C1 segment of cervical spinal cord (tissue), 14 donors: ENCODE measurements at regions not wholly inside any gene's neighbourhood (a gene's known extent, or its start where the extent isn't known, plus 50 kb on each side); places are given as distances from the start of the nearest gene placed in this dataset.

Experiments used
- DNase-seq, 14 donors: peaks; one replicate each; lab custom pipeline; 2025; lab: John Stamatoyannopoulos, UW

DNA sequence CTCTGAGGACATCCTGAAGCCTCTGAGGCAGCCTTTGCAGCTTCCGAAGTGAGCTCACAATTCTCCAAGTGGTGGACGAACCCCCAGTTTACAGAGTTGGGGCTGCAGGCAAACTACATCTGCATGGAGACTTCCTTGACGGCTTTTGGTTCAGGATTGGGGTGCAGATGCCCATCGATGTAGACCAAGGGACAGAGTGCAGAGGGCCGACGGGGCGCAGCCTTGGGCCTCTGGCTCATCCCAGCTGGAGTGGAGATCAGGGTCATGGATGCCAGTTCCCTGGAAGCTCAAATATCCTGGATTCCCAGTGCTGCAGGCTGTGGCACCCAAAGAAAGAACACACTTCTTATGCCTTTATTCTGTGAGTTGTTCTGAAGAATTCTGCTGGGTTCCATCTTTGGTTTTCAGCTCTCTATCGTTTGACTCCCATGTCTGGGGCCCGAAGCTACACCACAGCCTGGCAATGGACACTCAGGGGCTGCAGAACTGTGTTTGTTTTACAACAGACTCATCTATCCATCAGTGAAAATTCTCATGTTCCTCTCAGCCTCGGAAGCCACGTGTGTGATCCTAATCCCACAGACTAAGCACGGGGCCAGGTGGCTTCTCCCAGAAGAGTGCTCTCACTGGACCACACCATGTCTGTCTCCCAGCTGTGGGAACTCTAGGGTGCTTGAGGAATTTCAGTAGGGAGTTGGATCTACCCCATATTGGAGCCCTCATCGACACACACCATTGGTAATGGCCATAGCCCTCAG, 414.1 kb upstream of the MYT1L start:
- no peak for DNase-seq

DNA sequence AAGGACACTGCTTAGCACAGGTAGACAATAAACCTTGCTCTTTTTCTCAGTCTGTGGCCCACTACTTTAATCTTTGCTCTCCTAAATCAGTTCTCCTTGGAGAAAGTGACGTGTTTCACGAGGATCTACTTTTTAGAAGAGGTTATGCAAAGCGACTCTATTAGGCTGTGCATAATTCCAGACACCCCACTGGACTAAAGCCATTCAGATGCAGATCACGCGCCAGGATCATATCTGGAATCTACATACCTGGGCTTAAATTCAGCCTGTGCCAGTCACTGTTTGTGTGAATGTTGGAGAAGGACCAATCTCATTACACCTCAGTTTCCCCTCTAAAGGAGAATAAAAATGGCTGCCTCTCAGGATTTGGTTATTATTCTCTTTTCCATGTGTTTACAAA, 413.0 kb upstream of the MYT1L start:
- no peak for DNase-seq

DNA sequence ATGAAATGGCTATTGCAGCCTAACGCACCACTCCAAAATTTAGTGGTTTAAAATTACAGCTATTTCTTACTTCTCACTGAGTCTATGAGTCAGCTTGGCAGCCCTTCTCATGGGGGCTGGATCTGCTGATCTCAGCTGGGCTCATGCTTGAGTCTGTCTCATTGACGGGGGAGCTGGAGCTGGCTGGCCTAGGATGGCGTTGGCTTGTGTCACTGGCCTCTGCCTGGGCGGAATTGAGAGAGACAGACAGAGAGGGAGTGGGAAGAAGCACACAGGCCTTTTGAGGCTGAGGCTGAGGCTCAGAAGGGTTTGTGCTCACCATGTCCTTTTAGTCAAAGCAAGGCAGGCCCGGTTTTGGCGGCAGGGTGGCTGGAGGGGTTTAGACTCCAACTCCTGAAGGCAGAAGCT, 412.1 kb upstream of the MYT1L start:
- DNase-seq, result peak in 13 of 14 donors; percentile 5 to 83 (median 33)

DNA sequence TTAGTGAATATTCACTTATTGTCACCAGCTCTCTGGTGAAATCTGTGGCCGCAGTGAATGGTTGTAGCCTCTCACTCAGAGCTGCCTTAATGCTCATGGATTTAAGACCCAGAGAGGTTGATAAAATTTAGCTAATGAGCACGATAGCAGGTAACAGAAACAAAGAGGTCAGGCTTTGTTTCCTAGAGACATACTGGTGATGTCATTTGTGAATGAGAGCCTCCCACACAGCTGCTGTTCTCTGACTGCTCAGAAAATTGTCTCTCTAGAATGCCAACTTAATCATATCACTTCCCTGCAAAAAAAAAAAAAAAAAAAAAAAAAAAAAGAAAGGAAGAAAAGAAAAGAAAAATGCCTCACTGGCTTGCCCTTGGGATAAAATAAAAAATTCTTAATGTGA, 411.7 kb upstream of the MYT1L start:
- DNase-seq, result no peak

DNA sequence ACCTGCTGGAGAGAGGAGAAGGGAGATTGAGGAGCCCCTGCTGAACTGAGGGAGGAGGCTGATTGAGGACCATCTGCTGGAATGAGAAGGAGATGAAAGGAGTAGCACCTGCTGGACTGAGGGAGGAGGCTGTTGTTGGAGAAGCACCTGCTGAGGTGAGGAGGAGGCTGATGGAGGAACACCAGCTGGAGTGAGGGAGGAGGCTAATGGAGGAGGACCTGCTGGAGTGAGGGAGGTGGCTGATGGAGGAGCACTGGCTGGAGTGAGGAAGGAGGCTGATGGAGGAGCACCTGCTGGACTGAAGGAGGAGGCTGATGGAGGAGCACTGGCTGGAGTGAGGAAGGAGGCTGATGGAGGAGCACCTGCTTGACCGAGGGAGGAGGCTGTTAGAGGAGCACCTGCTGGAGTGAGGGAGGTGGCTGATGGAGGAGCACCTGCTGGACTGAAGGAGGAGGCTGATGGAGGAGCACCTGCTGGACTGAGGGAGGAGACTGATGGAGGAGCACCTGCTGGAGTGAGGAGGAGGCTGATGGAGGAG, 409.2 kb upstream of the MYT1L start:
- DNase-seq, result no peak

DNA sequence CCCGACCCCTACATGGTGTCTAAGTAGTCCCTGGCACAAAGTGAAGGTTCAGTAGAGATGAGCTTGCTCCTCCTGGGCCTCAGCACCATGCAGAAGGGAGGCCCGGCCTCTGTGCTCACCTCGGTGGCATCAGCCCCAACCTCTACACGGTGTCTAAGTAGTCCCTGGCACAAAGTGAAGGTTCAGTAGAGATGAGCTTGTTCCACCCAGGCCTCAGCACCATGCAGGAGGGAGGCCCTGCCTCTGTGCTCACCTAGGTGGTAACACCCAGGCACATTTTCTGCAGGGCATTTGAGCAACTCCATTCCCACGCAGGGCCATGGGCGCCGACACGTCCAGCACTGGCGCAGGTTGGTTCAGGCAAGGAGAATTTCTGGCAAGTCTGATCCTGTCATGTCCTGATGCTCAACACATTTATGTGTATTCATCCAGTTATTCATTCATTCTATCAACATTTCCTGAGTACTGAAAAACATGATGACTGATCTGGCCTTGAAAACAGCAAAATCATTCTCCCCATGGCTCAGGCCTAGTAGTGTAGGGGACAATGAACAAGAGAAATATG, 408.2 kb upstream of the MYT1L start:
- DNase-seq, result no peak

DNA sequence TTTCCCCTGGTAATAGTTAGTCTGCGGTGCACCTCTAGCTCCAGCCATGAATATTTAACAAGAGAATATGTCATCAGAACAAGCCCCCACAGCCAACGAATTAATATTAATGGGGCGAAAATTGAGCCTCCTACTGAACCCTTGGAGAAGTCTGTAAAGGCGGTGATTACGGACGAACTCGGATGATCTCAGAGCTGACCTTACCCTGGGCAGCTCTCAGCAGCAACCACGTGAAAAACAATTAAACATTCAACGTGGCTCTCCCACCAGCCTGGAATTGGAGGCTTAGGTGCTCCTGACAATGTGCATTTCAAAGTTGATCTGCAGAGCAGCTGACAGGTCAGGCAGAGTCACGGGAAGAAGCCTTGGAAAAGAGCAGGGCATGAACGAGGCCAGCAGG, 407.6 kb upstream of the MYT1L start:
- DNase-seq, result no peak

DNA sequence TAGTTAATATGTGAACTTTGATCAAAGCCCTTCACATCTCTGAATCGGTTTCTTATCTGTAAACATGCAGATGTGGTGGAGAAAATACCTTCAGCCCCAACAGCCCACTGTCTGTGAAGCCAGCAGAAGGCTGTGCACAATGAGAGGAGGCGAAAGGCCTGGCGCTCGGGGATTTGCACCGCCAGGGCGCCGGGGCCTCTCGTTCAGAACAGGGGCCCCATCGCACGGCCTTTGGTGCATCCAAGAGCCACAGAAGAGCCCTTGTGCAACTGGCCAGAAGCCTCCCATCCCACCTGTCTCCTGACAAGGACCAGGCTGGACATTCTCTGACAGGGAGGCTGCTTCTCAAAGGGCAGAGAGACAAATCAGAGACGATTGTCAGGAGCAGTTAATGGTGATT, 407.2 kb upstream of the MYT1L start:
- DNase-seq, result no peak

DNA sequence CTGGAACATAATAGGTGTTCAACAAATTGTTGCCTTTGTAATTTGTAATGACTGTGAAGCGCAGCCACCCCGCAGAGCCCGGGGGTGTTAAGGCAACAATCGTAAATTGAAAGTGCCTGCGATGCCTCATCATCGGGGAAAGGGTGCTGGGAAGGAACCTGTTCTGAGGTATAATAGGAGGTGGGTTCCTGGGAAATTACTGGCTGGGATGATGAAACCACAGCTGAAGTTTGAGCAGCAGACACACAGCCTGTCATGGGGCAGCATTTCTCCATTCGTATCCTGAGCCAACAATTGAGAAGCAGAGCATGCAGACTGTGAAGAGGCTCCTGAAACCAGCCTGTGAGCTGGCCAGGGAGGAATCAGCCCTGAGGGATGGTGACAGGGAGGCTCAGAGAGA, 404.0 kb upstream of the MYT1L start:
- no peak for DNase-seq

DNA sequence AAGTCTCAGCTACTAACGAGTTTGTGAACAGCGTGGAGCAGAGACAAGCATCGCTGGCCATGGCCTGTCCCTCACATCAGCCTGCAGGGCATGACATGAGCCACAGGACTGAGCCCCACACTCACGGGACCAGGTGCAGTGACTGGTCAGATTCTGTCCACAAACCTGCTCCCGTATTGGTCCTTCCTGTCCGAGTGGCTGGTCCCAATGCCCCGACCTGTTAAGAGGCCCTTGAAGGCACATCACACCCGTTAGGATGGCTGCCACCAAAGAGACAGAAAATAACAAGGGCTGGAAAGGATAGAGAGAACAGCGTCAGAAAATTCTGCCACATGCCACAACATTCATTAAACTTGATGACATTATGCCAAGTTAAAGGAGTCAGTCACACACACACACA, 403.2 kb upstream of the MYT1L start:
- DNase-seq, result no peak

DNA sequence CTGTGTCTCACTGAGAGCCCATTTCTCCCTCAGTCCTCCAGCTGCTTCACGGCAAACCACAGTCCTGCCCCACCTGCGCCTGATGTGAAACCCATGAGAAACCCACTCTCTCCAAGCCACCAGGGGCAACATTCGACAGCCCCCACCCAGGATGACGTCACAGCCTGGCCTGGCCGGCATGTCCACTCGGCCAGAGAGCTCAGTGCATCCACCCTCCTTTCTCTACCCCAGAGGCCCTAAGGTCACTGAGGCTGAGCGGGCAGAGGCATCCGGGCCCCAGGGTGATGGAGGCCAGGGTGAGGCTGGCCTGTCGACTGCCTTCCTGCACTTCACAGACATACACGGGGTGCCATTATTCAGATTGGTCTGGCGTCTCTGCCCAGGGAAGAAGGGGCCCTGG, 402.7 kb upstream of the MYT1L start:
- no peak for DNase-seq

DNA sequence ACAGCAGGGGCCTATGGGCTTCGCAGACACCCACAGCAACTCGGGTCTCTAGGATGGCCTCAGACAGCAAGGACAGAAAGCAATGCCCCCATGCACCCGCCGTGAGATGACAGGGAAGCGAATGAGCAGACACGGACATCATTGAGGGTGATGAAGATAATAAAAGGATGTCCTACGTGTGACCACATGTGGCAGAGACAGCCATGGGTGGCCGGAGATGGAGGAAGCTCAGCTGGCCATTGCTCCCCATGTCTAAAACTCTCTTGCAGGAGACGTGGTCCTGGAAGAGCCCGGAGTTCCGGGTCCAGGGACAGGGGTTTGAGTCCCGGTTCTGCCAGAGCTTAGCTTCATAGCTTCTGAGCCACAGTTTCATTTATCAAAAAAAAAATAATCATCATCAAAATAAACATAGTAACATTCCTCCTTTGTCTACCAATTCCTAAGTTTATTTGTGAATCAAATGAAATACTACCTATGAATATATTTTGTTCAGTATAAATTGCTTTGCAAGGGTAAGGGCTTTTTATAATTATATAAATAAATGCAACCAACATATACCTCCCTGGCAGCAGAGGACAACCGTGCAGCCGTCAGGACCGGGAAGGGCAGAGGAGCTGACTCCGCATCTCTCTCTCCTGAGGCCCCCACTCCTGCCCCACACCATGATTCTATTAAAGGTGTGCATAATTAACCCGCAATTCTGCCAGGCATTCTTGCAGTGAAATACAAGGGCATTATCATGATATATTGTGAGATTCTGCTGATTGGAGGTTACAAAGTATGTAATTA, 401.4 kb upstream of the MYT1L start:
- no peak for DNase-seq

DNA sequence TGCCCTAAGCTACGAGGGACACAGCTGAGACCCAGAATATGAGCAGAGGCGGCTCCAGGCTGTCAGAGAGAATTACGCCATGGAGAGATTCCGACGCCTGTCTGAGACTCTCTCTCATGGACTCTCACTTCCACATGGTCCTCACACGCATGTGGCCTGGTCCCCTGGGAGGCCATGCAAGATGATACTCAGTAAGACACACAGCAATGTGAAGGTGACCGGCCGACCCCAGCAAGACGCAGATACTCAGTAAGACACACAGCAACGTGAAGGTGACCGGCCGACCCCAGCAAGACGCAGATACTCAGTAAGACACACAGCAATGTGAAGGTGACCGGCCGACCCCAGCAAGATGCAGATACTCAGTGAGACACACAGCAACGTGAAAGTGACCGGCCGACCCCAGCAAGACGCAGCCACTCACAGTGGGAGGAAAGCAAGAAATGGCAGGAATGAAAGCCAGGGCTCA, 400.8 kb upstream of the MYT1L start:
- DNase-seq, result no peak

DNA sequence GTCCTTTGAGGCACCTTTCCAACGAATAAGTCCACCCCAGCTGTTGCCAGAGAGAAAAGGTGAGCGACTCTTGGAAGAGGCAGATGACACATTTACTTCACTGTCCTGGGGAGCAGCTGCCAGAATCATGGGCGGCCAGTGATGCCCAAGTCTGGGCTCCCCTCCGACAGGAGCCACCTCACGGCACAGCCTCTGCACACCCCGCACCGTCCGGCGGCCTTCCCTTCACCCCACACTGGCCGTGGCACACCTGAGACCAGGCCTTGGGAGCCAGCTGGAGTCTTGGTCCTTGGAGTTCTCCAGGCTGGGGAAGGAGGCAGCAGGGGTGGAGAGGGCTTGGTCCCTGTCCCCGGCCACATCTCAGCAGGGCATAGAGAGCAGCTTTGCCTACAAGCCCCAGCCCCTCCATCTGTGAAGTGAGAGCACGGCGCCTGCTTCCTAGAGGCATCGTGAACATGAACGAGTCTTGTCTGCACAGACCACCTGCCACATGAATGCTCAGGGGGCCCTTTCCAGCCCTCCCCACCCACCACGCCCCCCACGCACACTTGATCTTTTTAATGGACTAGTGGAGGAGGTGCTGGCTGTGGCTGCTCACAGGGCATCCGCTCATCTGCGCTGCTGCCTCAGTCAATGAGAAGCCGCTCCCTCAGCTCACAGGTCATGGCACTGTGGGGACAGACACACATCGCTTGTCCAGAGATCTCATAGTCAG, 400.2 kb upstream of the MYT1L start:
- no peak for DNase-seq

DNA sequence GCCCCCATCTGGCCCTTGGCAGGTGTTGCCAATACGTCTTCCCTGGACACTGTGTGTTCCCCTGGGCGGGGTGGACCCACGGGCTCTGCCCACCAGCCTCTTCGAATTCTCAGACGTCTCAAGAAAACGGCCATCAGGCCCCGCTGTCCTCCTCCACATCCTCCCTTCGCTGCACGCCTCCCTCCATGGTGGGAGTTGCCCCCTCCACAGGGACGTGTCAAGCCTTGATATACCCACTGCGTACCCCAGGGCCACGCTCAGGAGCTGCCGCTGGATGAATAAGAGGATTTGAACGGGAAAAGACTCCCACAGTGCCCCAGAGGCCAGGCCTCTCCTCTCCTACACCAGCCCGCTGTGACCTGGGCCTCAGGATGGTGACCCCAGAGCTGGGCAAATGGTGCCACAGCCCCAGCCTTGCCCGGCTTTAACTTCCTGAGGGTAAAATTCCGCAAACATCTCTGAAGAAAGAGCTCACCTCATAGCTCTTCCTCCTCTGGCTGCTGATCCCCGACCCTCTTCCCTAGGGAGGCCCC, 399.3 kb upstream of the MYT1L start:
- DNase-seq, result no peak

DNA sequence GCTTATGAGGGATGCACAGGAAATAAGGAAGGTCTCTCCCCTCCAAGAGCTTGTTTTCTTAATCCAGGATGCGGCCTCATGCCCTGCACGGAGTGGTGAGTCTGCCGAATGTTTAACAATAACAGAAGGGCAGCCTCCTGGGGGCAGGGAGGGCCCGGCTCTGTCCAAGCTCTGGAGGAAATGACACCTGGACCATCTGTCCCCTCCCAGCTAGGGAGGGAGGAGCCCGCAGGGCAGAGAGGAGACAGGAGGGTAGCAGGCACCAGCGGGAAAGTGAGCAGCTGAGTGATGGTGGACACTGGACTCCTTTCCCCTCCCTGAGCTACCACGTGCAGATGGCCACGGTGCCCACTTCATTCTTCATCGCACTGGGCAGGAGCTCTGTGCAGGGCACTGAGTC, 398.2 kb upstream of the MYT1L start:
- DNase-seq, result no peak

DNA sequence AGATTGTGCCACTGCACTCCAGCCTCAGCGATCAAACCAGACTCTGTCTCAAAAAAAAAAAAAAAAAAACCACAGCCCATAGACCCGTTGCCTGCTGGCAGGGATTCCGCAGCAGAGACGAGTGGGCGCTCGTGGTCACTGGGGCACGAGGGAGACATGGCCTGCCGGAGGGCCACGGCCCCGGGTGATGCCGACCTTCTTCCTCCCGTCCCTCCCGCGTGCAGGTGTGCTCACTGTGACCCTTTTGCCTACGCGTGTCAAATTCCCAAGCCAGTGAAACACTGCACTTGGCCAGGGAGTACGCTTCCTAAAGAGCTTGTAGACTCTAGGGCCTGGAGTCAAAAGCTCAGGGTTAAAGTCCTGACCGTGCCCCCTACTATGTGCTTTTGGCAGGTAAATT, 397.6 kb upstream of the MYT1L start:
- DNase-seq, result no peak

DNA sequence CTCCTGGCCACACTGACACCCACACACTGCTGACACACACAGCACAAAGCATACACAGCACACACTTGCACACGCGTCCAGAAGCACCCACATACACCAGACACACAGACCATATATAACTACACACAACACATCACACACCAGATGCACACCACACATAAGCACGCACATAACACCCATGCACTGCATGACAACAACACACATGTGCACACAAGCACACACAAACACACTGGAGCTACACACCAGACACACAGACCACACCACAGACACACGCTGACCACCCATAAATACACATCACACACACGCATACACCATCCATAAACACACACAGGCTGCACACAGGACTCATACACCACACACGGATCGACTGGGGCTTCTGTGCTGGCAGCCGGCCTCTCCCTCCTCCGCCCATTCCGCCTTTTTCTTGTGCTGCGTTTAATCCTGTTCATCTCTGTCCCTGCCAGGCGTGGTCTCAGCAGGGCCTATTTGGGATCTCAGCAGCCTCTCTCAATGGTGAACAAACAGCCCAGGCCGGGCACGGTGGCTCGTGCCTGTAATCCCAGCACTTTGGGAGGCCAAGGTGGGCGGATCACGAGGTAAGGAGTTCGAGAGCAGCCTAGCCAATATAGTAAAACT, 396.9 kb upstream of the MYT1L start:
- no peak for DNase-seq

DNA sequence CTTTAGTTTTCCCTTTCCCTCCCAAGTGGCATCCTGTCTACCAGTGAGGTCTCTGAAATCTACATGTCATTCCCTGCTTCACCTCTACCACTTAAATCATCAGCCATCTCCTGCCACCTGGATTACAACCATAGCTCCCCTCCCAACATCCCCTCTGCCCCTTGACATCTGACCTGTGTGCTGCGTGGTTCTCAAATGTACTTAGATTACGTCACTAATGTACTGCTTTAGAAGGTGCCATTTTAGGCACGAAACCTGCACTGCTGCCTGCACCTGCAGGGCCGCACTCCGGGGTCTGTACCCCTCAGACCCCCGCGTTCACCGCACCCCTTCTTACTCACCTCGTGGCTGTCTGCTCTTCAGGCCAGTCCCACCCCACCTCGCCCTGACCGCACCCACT, 395.1 kb upstream of the MYT1L start:
- no peak for DNase-seq

DNA sequence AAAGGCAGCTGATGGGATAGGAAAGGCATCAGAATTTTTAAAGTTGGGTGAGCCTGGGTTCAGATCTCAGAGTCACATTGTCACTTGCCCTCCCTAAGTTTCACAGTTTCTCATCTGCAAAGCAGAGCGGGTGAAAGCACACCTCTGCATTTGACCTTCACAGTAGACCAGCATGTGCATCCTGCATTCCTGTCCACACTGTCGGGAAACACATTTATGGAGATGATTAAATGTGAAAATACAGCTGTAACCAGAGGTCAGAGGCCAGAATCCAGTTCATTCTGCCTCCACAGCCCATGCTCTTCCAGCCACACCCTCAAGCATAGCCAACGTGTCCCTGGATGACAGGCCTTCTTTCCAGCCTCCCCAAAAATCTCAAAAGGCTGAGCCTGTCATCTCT, 392.0 kb upstream of the MYT1L start:
- DNase-seq, result no peak

DNA sequence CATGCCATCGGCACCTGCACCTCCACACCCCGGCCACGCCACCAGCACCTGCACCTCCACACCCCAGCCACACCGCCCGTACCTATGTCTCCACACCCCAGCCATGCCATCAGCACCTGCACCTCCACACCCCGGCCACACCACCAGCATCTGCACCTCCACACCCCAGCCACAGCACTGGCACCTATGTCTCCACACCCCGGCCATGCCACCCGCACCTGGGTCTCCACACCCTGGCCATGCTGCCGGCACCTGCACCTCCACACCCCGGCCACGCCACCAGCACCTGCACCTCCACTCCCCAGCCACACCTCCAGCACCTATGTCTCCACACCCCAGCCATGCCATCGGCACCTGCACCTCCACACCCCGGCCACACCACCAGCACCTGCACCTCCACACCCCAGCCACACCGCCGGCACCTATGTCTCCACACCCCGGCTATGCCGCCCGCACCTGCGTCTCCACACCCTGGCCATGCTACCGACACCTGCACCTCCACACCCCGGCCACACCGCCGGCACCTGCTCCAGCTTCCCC, 390.3 kb upstream of the MYT1L start:
- DNase-seq, result no peak
